ENCODE measurements at regions not wholly inside any gene's neighbourhood (a gene's known extent, or its start where the extent isn't known, plus 50 kb on each side); places are given as distances from the start of the nearest gene placed in this dataset.

- ATAC-seq, result no peak
- no peak for TF ChIP-seq CSDC2 (CRISPR knock-in tag; IDR thresholded peaks at IDR 0.05)
- no peak for TF ChIP-seq ZC3H10 (CRISPR knock-in tag; IDR thresholded peaks at IDR 0.05)
- no peak for TF ChIP-seq CREB5 (CRISPR knock-in tag; IDR thresholded peaks at IDR 0.05; ENCODE audit: low read depth)
- TF ChIP-seq ISL1 (CRISPR knock-in tag; IDR thresholded peaks at IDR 0.05), result no peak
- no peak for TF ChIP-seq TOX (CRISPR knock-in tag; IDR thresholded peaks at IDR 0.05; ENCODE audit: borderline replicate concordance)
- TF ChIP-seq ZNF70 (CRISPR knock-in tag; IDR thresholded peaks at IDR 0.05), result no peak
- no peak for TF ChIP-seq ZFP30 (CRISPR knock-in tag; IDR thresholded peaks at IDR 0.05)
- no peak for TF ChIP-seq BACH2 (CRISPR knock-in tag; IDR thresholded peaks at IDR 0.05; ENCODE audit: borderline replicate concordance)
- no peak for TF ChIP-seq GLIS3 (CRISPR knock-in tag; IDR thresholded peaks at IDR 0.05)
- TF ChIP-seq ARNTL (CRISPR knock-in tag; IDR thresholded peaks at IDR 0.05; ENCODE audit: borderline replicate concordance, low read depth), result no peak
- no peak for TF ChIP-seq TSHZ2 (CRISPR knock-in tag; IDR thresholded peaks at IDR 0.05)
- TF ChIP-seq POU6F1 (CRISPR knock-in tag; IDR thresholded peaks at IDR 0.05; ENCODE audit: borderline replicate concordance, low read depth), result no peak
- TF ChIP-seq ESRRG (CRISPR knock-in tag; IDR thresholded peaks at IDR 0.05), result no peak
- TF ChIP-seq PATZ1 (CRISPR knock-in tag; IDR thresholded peaks at IDR 0.05; ENCODE audit: borderline replicate concordance), result no peak
- no peak for TF ChIP-seq ZFP3 (CRISPR knock-in tag; IDR thresholded peaks at IDR 0.05)
These were observed 152.0 kb upstream of the PTPN1 start for GRCh38 chr20:50358166-50358565.

- TF ChIP-seq ARNTL (CRISPR knock-in tag; IDR thresholded peaks at IDR 0.05; ENCODE audit: borderline replicate concordance, low read depth), result no peak
- TF ChIP-seq PPARA (CRISPR knock-in tag; IDR thresholded peaks at IDR 0.05; ENCODE audit: borderline replicate concordance), result no peak
- TF ChIP-seq OSR1 (CRISPR knock-in tag; IDR thresholded peaks at IDR 0.05), result no peak
- TF ChIP-seq ESRRG (CRISPR knock-in tag; IDR thresholded peaks at IDR 0.05), result no peak
- TF ChIP-seq ISL1 (CRISPR knock-in tag; IDR thresholded peaks at IDR 0.05), result no peak
- TF ChIP-seq CSRNP3 (CRISPR knock-in tag; IDR thresholded peaks at IDR 0.05), result no peak
- no peak for TF ChIP-seq BACH2 (CRISPR knock-in tag; IDR thresholded peaks at IDR 0.05; ENCODE audit: borderline replicate concordance)
- ATAC-seq, result no peak
These were observed 151.2 kb upstream of the PTPN1 start for GRCh38 chr20:50358971-50359370.

GRCh38 chr20:50359607-50360217 is 150.5 kb upstream of the PTPN1 start:
- ATAC-seq, result no peak
- TF ChIP-seq POU6F1 (CRISPR knock-in tag; IDR thresholded peaks at IDR 0.05; ENCODE audit: borderline replicate concordance, low read depth), result no peak
- no peak for TF ChIP-seq SNAI2 (CRISPR knock-in tag; IDR thresholded peaks at IDR 0.05)
- no peak for TF ChIP-seq ISL1 (CRISPR knock-in tag; IDR thresholded peaks at IDR 0.05)
- TF ChIP-seq RARB (CRISPR knock-in tag; IDR thresholded peaks at IDR 0.05), result no peak
- TF ChIP-seq ARNTL (CRISPR knock-in tag; IDR thresholded peaks at IDR 0.05; ENCODE audit: borderline replicate concordance, low read depth), result no peak
- TF ChIP-seq ZNF70 (CRISPR knock-in tag; IDR thresholded peaks at IDR 0.05), result no peak
- no peak for TF ChIP-seq CSRNP3 (CRISPR knock-in tag; IDR thresholded peaks at IDR 0.05)
- no peak for TF ChIP-seq TCF4 (CRISPR knock-in tag; IDR thresholded peaks at IDR 0.05; ENCODE audit: borderline replicate concordance)
- TF ChIP-seq TSHZ2 (CRISPR knock-in tag; IDR thresholded peaks at IDR 0.05), result no peak
- no peak for TF ChIP-seq CSDC2 (CRISPR knock-in tag; IDR thresholded peaks at IDR 0.05)
- TF ChIP-seq GLIS3 (CRISPR knock-in tag; IDR thresholded peaks at IDR 0.05), result no peak
- no peak for TF ChIP-seq TOX (CRISPR knock-in tag; IDR thresholded peaks at IDR 0.05; ENCODE audit: borderline replicate concordance)
- no peak for TF ChIP-seq ZFP3 (CRISPR knock-in tag; IDR thresholded peaks at IDR 0.05)

Data from SK-N-SH treated with all-trans-retinoic acid at 6 μM for 48 hours (cell line).